CD4-positive, CD25-positive, alpha-beta regulatory T cell (primary cell): ENCODE measurements at regions not wholly inside any gene's neighbourhood (a gene's known extent, or its start where the extent isn't known, plus 50 kb on each side); places are given as distances from the start of the nearest gene placed in this dataset.

ENCODE experiments used
- ATAC-seq, 2 donors: fragments of 150-1000 bp; cut with Tn5 transposase; one replicate each; pipeline ENCODE4 v1.10.0; 2021; ENCODE audit warnings: low read depth in 2 of 2, moderate number of reproducible peaks in 2 of 2, moderate library complexity in 1 of 2
- DNase-seq, 3 donors: peaks; one replicate each; pipeline versions ENCODE4 v3.0.0 to v3.0.0-alpha.2; 2012 to 2022; ENCODE audit warnings: mixed read lengths in 1 of 3
- H3K27ac ChIP-seq: one replicate; pipeline ENCODE4 v1.7.0; 2013; ENCODE audit warnings: mild to moderate bottlenecking, low read length; ENCODE audit not compliant: insufficient read depth, poor library complexity, severe bottlenecking
- H3K27me3 ChIP-seq: one replicate; pipeline ENCODE4 v1.7.0; 2013; ENCODE audit warnings: low read length; ENCODE audit not compliant: control insufficient read depth, insufficient read depth
- H3K36me3 ChIP-seq: one replicate; pipeline ENCODE4 v1.7.0; 2013; ENCODE audit warnings: mild to moderate bottlenecking, low read length, moderate library complexity; ENCODE audit not compliant: control insufficient read depth, insufficient read depth
- H3K4me1 ChIP-seq: 2 replicates; pipeline ENCODE4 v1.7.0; 2013; ENCODE audit warnings: mild to moderate bottlenecking, low read length; ENCODE audit not compliant: insufficient read depth, control insufficient read depth, poor library complexity, severe bottlenecking
- H3K4me3 ChIP-seq: one replicate; pipeline ENCODE4 v1.7.0; 2013; ENCODE audit warnings: low read depth, mild to moderate bottlenecking, low read length, moderate library complexity
- H3K9me3 ChIP-seq, 2 experiments: 1 replicate in 1 of 2; 2 replicates in 1 of 2; pipeline ENCODE4 v1.7.0; 2013; ENCODE audit warnings: low read length in 2 of 2, mild to moderate bottlenecking in 1 of 2, moderate library complexity in 1 of 2; ENCODE audit not compliant: control insufficient read depth in 2 of 2
- H3K27ac Mint-ChIP-seq, 3 donors: one replicate each; pipeline ENCODE4 v1.8.0; 2020 to 2022; ENCODE audit warnings: mild to moderate bottlenecking in 3 of 3, mixed read lengths in 3 of 3, moderate library complexity in 2 of 3
- H3K27me3 Mint-ChIP-seq: one replicate; pipeline ENCODE4 v1.8.0; 2022; ENCODE audit warnings: mild to moderate bottlenecking, mixed read lengths
- H3K36me3 Mint-ChIP-seq: one replicate; pipeline ENCODE4 v1.8.0; 2020; ENCODE audit warnings: mixed read lengths
- H3K4me1 Mint-ChIP-seq, 4 donors: one replicate each; pipeline ENCODE4 v1.8.0; 2020 to 2022; ENCODE audit warnings: mixed read lengths in 4 of 4, mild to moderate bottlenecking in 1 of 4
- H3K4me3 Mint-ChIP-seq, 4 donors: one replicate each; pipeline ENCODE4 v1.8.0; 2020 to 2022; ENCODE audit warnings: mild to moderate bottlenecking in 4 of 4, mixed read lengths in 4 of 4, moderate library complexity in 3 of 4
- H3K9me3 Mint-ChIP-seq, 7 donors: one replicate each; pipeline ENCODE4 v1.8.0; 2020 to 2022; ENCODE audit warnings: mixed read lengths in 7 of 7, mild to moderate bottlenecking in 3 of 7, moderate library complexity in 2 of 7

DNA sequence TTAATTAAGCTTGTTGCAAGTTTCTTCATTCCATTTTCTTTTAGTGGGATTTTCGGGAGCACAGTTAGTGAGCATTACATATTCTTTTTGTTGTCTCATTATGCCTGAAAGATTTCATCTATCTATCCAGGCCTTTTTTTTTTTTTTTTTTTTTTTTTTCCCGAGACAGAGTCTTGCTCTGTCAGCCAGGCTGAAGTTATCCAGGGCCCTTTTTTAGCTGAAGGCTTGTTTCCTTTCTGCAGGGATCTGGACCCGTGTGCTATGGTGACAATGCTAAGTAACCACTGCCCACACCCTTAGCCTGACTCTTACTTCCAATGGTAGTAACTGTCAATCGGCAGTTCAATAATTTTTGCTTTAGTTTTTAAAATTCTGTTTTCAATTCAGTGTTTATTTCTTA lies 190.8 kb upstream of the MTPN start:
- H3K4me3 ChIP-seq: no peak overlapping the region
- no peaks in the 10 kb centered on the region for H3K36me3 ChIP-seq
- DNase-seq: no peak
- Mint-ChIP-seq H3K4me1 (peaks cover 0 to 2% (median 0%) of the 10 kb centered on the region in 4 donors), H3K27me3 (no peaks in the 10 kb centered on the region), H3K27ac (no peak overlapping the region), H3K36me3 (no peaks in the 10 kb centered on the region), H3K9me3 (peaks cover 0 to 4% (median 0%) of the 10 kb centered on the region in 7 donors), H3K4me3 (no peak overlapping the region)
- ATAC-seq: no peak
- H3K9me3 ChIP-seq: no peaks in the 10 kb centered on the region
- no peaks in the 10 kb centered on the region for H3K27me3 ChIP-seq
- H3K4me1 ChIP-seq: no peaks in the 10 kb centered on the region
- H3K27ac ChIP-seq: no peak overlapping the region

DNA sequence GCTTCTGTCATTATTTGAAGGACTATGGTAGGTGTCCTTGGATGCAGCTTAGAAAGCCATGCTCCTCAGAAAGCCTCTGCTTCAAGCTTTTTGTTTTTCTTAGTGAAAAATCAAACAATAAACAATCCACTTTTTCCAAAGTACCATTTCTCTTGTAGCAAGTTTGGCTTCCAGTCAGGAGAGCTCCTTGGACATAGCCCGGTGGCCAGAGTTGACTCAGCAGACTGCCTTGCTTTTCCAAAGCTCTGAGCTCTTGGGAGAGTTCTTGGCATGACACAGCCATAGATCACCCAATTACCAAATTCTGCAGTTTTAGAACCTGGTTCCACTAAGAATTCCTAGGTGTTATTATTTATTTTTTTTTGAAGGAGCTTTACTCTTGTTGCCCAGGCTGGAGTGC lies 189.4 kb upstream of the MTPN start:
- Histone ChIP-seq H3K27ac (no peak overlapping the region), H3K36me3 (no peaks in the 10 kb centered on the region), H3K4me1 (no peaks in the 10 kb centered on the region), H3K27me3 (no peaks in the 10 kb centered on the region), H3K4me3 (no peak overlapping the region), H3K9me3 (no peaks in the 10 kb centered on the region)
- H3K4me1 Mint-ChIP-seq: peaks cover 0 to 2% (median 0%) of the 10 kb centered on the region in 4 donors
- H3K36me3 Mint-ChIP-seq: no peaks in the 10 kb centered on the region
- DNase-seq: no peak
- peaks cover 0 to 4% (median 0%) of the 10 kb centered on the region in 7 donors for H3K9me3 Mint-ChIP-seq
- no peaks in the 10 kb centered on the region for H3K27me3 Mint-ChIP-seq
- no peak overlapping the region for H3K27ac Mint-ChIP-seq
- ATAC-seq: no peak
- H3K4me3 Mint-ChIP-seq: no peak overlapping the region

DNA sequence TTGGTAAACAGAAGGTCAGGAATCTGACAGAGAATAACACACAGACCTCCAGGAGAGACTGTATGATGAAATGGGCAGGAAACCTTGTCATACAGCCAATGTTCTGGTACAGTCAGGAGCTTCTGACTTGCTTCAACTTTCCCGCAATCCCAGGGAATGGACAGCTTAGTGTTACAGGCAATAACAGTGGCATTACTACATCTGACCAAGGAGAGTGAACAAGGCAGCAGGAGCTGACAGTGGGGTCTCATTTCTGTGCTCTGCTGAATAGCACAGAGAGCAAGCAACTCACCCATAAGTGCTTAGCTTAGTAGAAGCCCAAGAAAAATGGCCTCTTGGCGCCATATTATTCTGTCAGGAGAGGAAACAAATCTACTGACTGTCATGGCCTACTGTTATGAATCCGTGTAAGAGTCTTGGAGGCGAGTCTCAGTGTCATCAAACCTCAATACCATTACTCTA lies 186.2 kb upstream of the MTPN start:
- Mint-ChIP-seq H3K27me3 (peaks cover 2% of the 10 kb centered on the region), H3K36me3 (no peaks in the 10 kb centered on the region), H3K4me3 (no peak overlapping the region), H3K4me1 (peaks cover 0 to 2% (median 0%) of the 10 kb centered on the region in 4 donors), H3K27ac (no peak overlapping the region), H3K9me3 (peaks cover 0 to 3% (median 0%) of the 10 kb centered on the region in 7 donors)
- no peaks in the 10 kb centered on the region for H3K27me3 ChIP-seq
- no peak for DNase-seq
- no peaks in the 10 kb centered on the region for H3K36me3 ChIP-seq
- ATAC-seq: no peak
- H3K4me3 ChIP-seq: no peak overlapping the region
- no peaks in the 10 kb centered on the region for H3K9me3 ChIP-seq
- H3K4me1 ChIP-seq: no peaks in the 10 kb centered on the region
- no peak overlapping the region for H3K27ac ChIP-seq

DNA sequence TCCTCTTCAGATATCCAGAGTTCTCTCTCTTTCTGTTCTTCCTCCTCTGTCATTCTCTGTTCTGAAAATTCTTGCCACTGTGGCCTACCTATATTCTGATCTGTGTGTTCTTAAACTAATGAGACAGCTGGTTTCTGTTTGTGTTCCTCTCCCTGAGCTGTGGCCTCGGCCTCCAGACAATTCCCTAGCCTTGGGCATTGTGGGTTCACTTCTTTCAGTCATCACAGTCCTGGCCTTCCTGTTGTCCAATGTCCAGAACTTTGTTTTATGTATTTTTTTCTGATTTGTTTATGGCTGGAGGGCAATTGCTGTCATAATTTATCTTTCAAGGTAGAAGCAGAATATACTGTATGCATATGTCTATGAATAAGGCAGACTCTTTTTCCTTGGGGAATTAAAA lies 173.2 kb upstream of the MTPN start:
- Histone ChIP-seq H3K4me3 (no peak overlapping the region), H3K27me3 (no peaks in the 10 kb centered on the region), H3K36me3 (no peaks in the 10 kb centered on the region), H3K9me3 (no peaks in the 10 kb centered on the region), H3K4me1 (no peaks in the 10 kb centered on the region), H3K27ac (no peak overlapping the region)
- H3K27ac Mint-ChIP-seq: no peak overlapping the region
- DNase-seq (no peak), ATAC-seq (no peak)
- H3K4me3 Mint-ChIP-seq: no peak overlapping the region
- H3K36me3 Mint-ChIP-seq: no peaks in the 10 kb centered on the region
- H3K4me1 Mint-ChIP-seq: no peaks in the 10 kb centered on the region
- no peaks in the 10 kb centered on the region for H3K27me3 Mint-ChIP-seq
- peaks cover 0 to 3% (median 0%) of the 10 kb centered on the region in 7 donors for H3K9me3 Mint-ChIP-seq

DNA sequence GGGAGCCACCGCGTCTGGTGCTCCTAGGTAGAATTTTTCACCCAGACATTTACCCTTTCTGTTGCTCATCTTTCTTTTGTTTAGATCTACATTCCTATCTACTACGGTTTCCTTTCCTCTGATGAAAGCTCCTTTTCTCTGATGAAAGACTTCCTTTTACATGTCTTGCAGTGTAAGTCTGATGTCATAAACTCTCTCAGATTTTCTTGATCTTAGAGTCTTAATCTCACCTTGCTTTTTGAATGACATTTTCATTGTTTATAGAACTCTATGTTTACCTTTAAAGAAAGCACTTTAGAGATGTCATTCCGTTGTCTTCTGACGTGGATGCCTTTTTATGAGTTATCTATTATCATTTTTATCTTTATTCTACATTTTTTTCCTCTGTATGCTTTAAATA lies 171.8 kb upstream of the MTPN start:
- H3K27ac ChIP-seq: no peak overlapping the region
- DNase-seq: no peak

DNA sequence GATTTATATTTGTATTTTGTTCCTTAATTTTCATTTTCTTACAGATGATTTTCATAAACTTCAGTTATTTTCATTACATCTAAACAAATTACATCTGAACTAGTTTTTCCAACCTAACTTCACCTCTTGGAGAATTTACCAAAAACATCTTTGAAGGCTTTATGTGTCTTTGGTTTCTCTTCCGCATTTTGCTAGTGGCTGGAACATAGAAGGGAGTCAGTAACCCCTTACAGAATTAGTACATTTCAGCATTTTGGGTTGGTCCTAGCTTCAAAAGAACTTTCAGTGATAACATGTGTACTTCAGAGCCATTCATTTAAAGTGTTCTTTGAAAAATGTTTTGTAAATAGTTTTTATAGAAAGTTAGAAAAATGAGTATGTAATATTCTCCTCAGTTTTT lies 169.8 kb upstream of the MTPN start:
- H3K27me3 Mint-ChIP-seq: no peaks in the 10 kb centered on the region
- H3K4me1 ChIP-seq: no peaks in the 10 kb centered on the region
- H3K27ac Mint-ChIP-seq: no peak overlapping the region
- H3K36me3 ChIP-seq: no peaks in the 10 kb centered on the region
- no peaks in the 10 kb centered on the region for H3K4me1 Mint-ChIP-seq
- no peak for DNase-seq
- no peak overlapping the region for H3K4me3 ChIP-seq
- peaks cover 0 to 3% (median 0%) of the 10 kb centered on the region in 7 donors for H3K9me3 Mint-ChIP-seq
- H3K36me3 Mint-ChIP-seq: no peaks in the 10 kb centered on the region
- H3K9me3 ChIP-seq: no peaks in the 10 kb centered on the region
- no peak overlapping the region for H3K27ac ChIP-seq
- no peaks in the 10 kb centered on the region for H3K27me3 ChIP-seq
- no peak for ATAC-seq
- H3K4me3 Mint-ChIP-seq: no peak overlapping the region

More for the DNA sequence above, 171.8 kb upstream of the MTPN start:
- Mint-ChIP-seq H3K4me1 (no peaks in the 10 kb centered on the region), H3K36me3 (no peaks in the 10 kb centered on the region), H3K27me3 (no peaks in the 10 kb centered on the region), H3K27ac (no peak overlapping the region), H3K9me3 (peaks cover 0 to 3% (median 0%) of the 10 kb centered on the region in 7 donors), H3K4me3 (no peak overlapping the region)
- no peak for ATAC-seq
- Histone ChIP-seq H3K9me3 (no peaks in the 10 kb centered on the region), H3K4me1 (no peaks in the 10 kb centered on the region), H3K27me3 (no peaks in the 10 kb centered on the region), H3K36me3 (no peaks in the 10 kb centered on the region), H3K4me3 (no peak overlapping the region)

DNA sequence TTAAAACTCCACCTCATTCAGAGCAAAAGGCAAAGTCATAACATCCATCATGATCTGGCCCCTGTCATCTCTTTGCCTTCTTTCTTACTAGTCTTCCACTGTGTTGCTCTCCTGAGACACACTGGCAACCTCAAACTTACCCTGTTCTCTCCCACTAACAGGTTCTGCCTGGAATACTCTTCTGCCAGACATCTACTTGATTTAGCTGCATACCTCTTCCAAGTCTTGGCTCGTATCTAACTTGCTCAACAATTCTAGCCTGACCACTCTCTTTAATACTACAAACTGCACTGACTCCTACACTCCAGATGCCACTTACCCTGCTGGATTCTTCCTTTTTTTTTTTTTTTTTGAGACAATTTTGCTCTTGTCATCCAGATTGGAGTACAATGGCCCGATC lies 167.0 kb upstream of the MTPN start:
- ATAC-seq: no peak
- no peak overlapping the region for H3K27ac Mint-ChIP-seq

DNA sequence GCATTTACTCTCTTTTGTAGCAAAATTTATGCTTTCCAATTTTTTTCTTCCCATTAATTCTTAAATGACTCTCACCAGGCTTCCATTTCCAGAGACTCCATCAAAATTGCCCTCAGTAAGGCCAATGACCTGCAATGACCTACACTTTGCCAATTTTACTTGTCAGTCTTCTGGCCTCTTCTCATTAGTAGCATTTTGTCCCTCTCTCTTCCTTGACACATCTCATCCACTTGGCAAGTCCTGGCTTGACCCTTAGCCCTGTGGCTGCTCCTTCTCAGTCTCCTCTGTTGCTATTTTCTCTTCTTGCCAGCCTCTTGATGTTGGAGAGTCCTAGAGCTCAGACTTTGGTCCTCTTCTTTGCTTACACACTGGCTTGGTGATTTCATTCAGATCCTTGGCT lies 166.1 kb upstream of the MTPN start:
- DNase-seq: no peak
- H3K9me3 ChIP-seq: no peaks in the 10 kb centered on the region
- Mint-ChIP-seq H3K36me3 (no peaks in the 10 kb centered on the region), H3K4me1 (no peaks in the 10 kb centered on the region), H3K4me3 (no peak overlapping the region), H3K27ac (no peak overlapping the region), H3K27me3 (no peaks in the 10 kb centered on the region), H3K9me3 (peaks cover 0 to 2% (median 0%) of the 10 kb centered on the region in 7 donors)
- no peaks in the 10 kb centered on the region for H3K27me3 ChIP-seq
- no peaks in the 10 kb centered on the region for H3K36me3 ChIP-seq
- no peak for ATAC-seq
- H3K4me1 ChIP-seq: no peaks in the 10 kb centered on the region
- no peak overlapping the region for H3K27ac ChIP-seq
- no peak overlapping the region for H3K4me3 ChIP-seq

More for the DNA sequence above, 167.0 kb upstream of the MTPN start:
- H3K36me3 ChIP-seq: no peaks in the 10 kb centered on the region
- H3K9me3 ChIP-seq: no peaks in the 10 kb centered on the region
- H3K27ac ChIP-seq: no peak overlapping the region
- no peaks in the 10 kb centered on the region for H3K36me3 Mint-ChIP-seq
- H3K4me3 Mint-ChIP-seq: no peak overlapping the region
- H3K9me3 Mint-ChIP-seq: peaks cover 0 to 2% (median 0%) of the 10 kb centered on the region in 7 donors
- no peak overlapping the region for H3K4me3 ChIP-seq
- no peak for DNase-seq
- no peaks in the 10 kb centered on the region for H3K4me1 Mint-ChIP-seq
- no peaks in the 10 kb centered on the region for H3K4me1 ChIP-seq
- H3K27me3 ChIP-seq: no peaks in the 10 kb centered on the region
- no peaks in the 10 kb centered on the region for H3K27me3 Mint-ChIP-seq
